ENCODE measurements at regions not wholly inside any gene's neighbourhood (a gene's known extent, or its start where the extent isn't known, plus 50 kb on each side); places are given as distances from the start of the nearest gene placed in this dataset.

- Histone ChIP-seq H3K36me3 (ENCODE audit: control insufficient read depth, insufficient read depth, low read length) (no peaks in the 10 kb centered on the region), H3K4me3 (ENCODE audit: low read length) (no peak overlapping the region), H3K27ac (ENCODE audit: low read length) (no peak overlapping the region), H3K9me3 (ENCODE audit: control insufficient read depth, low read depth, low read length) (no peaks in the 10 kb centered on the region), H3K27me3 (ENCODE audit: control insufficient read depth, insufficient read depth, low read length) (no peaks in the 10 kb centered on the region), H3K4me1 (ENCODE audit: control insufficient read depth, insufficient read depth, low read length) (no peaks in the 10 kb centered on the region)
- no peak for DNase-seq
- no CpG with 5 or more reads among the region's 4 CpGs for WGBS (ENCODE audit: insufficient coverage, low lambda C conversion rate)
Observed at GRCh38 chr5:56746553-56747339, 68.6 kb upstream of the MAP3K1 start.

DNA sequence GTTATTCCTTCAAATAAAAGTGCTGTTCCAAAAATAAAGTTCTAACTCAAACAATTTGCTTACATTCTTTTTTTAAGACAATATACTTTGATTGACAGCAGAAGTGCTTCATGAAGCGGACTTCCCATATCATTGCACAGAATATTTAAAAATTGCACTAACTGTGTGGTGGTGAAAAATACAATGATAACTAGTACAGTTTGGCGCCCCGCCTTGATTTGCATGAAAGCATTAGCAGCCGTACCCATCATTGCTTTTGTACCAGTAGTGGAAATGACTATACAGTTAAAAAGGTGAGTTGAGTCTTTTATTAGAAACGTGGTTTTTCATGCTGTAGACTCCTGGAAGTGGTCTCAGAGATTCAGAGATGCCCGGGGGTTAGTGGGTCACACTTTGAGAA, 69.5 kb upstream of the MAP3K1 start:
- WGBS (ENCODE audit: insufficient coverage, low lambda C conversion rate), result 92% methylated on average over 3 of the region's 6 CpGs
- Histone ChIP-seq H3K4me3 (ENCODE audit: low read length) (no peak overlapping the region), H3K9me3 (ENCODE audit: control insufficient read depth, low read depth, low read length) (no peaks in the 10 kb centered on the region), H3K27ac (ENCODE audit: low read length) (no peak overlapping the region), H3K4me1 (ENCODE audit: control insufficient read depth, insufficient read depth, low read length) (no peaks in the 10 kb centered on the region), H3K27me3 (ENCODE audit: control insufficient read depth, insufficient read depth, low read length) (no peaks in the 10 kb centered on the region), H3K36me3 (ENCODE audit: control insufficient read depth, insufficient read depth, low read length) (no peaks in the 10 kb centered on the region)
- no peak for DNase-seq

DNA sequence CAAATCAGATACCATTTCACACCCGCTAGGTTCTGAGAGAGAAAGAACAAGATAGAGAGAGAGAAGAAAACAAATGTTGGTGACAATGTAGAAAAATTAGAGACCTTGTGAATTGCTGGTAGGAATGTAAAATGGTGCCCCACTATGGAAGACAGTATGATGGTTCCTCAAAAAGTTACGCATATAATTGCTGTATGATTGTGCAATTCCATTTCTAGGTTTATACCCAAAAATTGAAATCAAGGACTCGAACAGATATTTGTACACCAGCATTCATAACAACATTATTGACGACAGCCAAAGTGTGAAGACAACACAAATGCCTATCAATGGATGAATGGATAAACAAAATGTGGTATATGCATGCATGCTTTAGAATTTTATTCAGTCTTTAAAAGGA, 74.5 kb upstream of the MAP3K1 start:
- no peak overlapping the region for H3K27ac ChIP-seq (ENCODE audit: low read length)
- H3K4me1 ChIP-seq (ENCODE audit: control insufficient read depth, insufficient read depth, low read length), result no peaks in the 10 kb centered on the region
- WGBS (ENCODE audit: insufficient coverage, low lambda C conversion rate), result 100% methylated on average over 1 of the region's 4 CpGs
- no peak for DNase-seq
- H3K36me3 ChIP-seq (ENCODE audit: control insufficient read depth, insufficient read depth, low read length), result no peaks in the 10 kb centered on the region
- no peaks in the 10 kb centered on the region for H3K27me3 ChIP-seq (ENCODE audit: control insufficient read depth, insufficient read depth, low read length)
- no peaks in the 10 kb centered on the region for H3K9me3 ChIP-seq (ENCODE audit: control insufficient read depth, low read depth, low read length)
- H3K4me3 ChIP-seq (ENCODE audit: low read length), result no peak overlapping the region

- no peak for DNase-seq
- H3K27ac ChIP-seq (ENCODE audit: low read length), result no peak overlapping the region
- no peak overlapping the region for H3K4me3 ChIP-seq (ENCODE audit: low read length)
- WGBS (ENCODE audit: insufficient coverage, low lambda C conversion rate), result no CpG with 5 or more reads among the region's 1 CpG
- H3K4me1 ChIP-seq (ENCODE audit: control insufficient read depth, insufficient read depth, low read length), result no peaks in the 10 kb centered on the region
- H3K36me3 ChIP-seq (ENCODE audit: control insufficient read depth, insufficient read depth, low read length), result no peaks in the 10 kb centered on the region
- no peaks in the 10 kb centered on the region for H3K27me3 ChIP-seq (ENCODE audit: control insufficient read depth, insufficient read depth, low read length)
- H3K9me3 ChIP-seq (ENCODE audit: control insufficient read depth, low read depth, low read length), result no peaks in the 10 kb centered on the region
Observed at GRCh38 chr5:56739990-56740389, 75.4 kb upstream of the MAP3K1 start.

GRCh38 chr5:56737951-56738606, 77.3 kb upstream of the MAP3K1 start:
- no peak for DNase-seq
- Histone ChIP-seq H3K4me1 (ENCODE audit: control insufficient read depth, insufficient read depth, low read length) (no peaks in the 10 kb centered on the region), H3K36me3 (ENCODE audit: control insufficient read depth, insufficient read depth, low read length) (no peaks in the 10 kb centered on the region), H3K27me3 (ENCODE audit: control insufficient read depth, insufficient read depth, low read length) (no peaks in the 10 kb centered on the region), H3K9me3 (ENCODE audit: control insufficient read depth, low read depth, low read length) (no peaks in the 10 kb centered on the region), H3K4me3 (ENCODE audit: low read length) (no peak overlapping the region), H3K27ac (ENCODE audit: low read length) (no peak overlapping the region)
- no CpG with 5 or more reads among the region's 6 CpGs for WGBS (ENCODE audit: insufficient coverage, low lambda C conversion rate)

DNA sequence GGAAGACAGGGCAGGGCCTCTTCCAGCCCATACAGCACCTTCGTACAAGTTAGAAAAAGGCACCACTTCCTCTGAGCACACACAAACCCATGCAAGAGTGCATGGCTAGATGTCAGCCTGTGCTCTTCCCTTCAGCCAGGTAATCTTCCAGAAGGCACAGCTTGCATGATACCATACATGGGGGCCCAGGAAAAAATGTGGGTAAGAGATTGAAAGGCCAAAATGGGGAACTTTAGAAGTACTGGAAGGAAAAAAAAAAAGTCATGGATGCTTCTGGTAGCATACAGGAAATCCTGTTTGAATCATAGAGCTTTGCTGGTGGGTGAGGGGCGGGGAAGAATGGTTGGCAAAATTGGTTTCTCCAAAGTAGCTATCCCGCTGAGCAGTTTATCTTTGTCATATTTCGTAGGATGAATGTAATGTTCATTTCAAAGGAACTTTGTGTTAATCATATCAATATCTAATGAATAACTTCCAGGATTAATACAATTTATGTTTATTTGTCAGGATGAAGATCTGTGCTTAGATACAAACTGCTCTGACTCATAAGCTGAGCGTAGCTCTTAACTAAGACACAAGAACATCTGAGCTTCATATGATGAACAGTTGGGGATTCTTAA, 78.2 kb upstream of the MAP3K1 start:
- no peak for DNase-seq
- no peaks in the 10 kb centered on the region for H3K4me1 ChIP-seq (ENCODE audit: control insufficient read depth, insufficient read depth, low read length)
- no peak overlapping the region for H3K27ac ChIP-seq (ENCODE audit: low read length)
- 86% methylated on average over 2 of the region's 5 CpGs for WGBS (ENCODE audit: insufficient coverage, low lambda C conversion rate)
- no peak overlapping the region for H3K4me3 ChIP-seq (ENCODE audit: low read length)
- H3K27me3 ChIP-seq (ENCODE audit: control insufficient read depth, insufficient read depth, low read length), result no peaks in the 10 kb centered on the region
- no peaks in the 10 kb centered on the region for H3K36me3 ChIP-seq (ENCODE audit: control insufficient read depth, insufficient read depth, low read length)
- H3K9me3 ChIP-seq (ENCODE audit: control insufficient read depth, low read depth, low read length), result no peaks in the 10 kb centered on the region

DNA sequence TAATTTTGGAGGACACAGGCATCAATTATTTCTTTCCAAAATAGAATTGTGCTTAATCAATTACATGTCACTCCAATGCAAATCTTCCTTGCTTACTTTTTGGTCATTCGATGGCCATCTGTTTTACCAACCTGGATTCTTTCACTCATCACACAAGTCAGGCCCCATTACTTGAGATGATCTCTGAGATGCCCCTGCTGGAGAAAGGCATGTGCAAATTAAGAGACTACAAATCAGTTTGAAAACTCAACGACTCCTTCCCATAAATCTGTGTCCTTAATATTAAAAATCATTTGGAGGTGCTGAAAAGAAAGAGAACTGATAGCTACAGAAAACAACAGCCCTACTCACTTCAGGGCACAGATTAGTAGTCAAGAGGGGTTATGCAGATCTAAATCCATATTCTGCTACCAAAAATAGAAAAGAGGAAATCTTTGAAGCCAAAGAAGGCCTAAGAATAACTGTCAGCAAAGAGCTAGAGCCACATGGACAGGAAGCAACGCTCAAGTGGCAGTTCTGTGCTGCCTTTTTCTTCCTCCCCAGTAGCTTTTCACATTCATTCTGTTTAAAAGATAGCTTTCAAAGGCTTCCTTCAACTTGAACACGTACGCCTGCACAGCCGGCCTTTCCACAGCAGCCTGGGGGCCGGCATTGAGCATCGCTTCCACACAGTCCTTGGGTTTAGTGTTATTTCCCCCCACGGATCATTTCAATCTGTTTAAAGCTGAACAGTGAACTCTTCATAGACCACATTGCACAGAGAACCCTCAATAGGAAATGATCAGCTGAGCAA, 79.3 kb upstream of the MAP3K1 start:
- H3K27ac ChIP-seq (ENCODE audit: low read length), result no peak overlapping the region
- WGBS (ENCODE audit: insufficient coverage, low lambda C conversion rate), result 67% methylated on average over 8 of the region's 9 CpGs
- H3K36me3 ChIP-seq (ENCODE audit: control insufficient read depth, insufficient read depth, low read length), result no peaks in the 10 kb centered on the region
- no peak overlapping the region for H3K4me3 ChIP-seq (ENCODE audit: low read length)
- no peaks in the 10 kb centered on the region for H3K9me3 ChIP-seq (ENCODE audit: control insufficient read depth, low read depth, low read length)
- no peaks in the 10 kb centered on the region for H3K27me3 ChIP-seq (ENCODE audit: control insufficient read depth, insufficient read depth, low read length)
- H3K4me1 ChIP-seq (ENCODE audit: control insufficient read depth, insufficient read depth, low read length), result no peaks in the 10 kb centered on the region
- DNase-seq, result no peak

DNA sequence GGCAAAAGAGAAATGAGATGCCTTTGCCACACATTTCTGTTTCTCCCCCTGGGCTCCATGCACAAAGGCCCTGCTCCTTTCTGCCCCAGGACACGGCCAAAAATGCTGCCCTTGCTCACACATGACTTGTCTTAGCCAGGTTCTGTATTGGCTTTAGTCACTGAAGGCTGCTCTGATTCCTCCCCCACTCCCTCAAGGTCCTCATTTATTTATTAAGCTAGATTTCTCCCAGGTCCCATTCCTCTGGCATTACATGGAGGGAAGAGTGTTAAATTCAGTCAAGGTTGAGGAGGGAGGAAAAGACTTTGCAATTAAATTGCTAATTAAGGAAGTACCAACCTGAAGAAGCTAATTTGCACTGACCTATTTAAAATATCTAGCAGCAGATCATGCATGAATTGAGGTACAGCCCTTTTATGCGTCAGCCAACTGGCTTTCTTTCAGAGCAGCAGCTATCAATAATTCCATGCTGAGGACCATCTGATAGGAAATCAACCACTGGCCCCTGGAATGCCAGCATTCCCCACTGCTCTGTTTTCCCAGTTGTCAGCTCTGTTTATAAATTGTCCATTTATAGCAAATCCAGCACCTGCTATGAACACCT, 81.2 kb upstream of the MAP3K1 start:
- no peaks in the 10 kb centered on the region for H3K9me3 ChIP-seq (ENCODE audit: control insufficient read depth, low read depth, low read length)
- no peaks in the 10 kb centered on the region for H3K36me3 ChIP-seq (ENCODE audit: control insufficient read depth, insufficient read depth, low read length)
- H3K27ac ChIP-seq (ENCODE audit: low read length), result no peak overlapping the region
- DNase-seq, result no peak
- no peak overlapping the region for H3K4me3 ChIP-seq (ENCODE audit: low read length)
- no peaks in the 10 kb centered on the region for H3K4me1 ChIP-seq (ENCODE audit: control insufficient read depth, insufficient read depth, low read length)
- 100% methylated on average over 1 of the region's 2 CpGs for WGBS (ENCODE audit: insufficient coverage, low lambda C conversion rate)
- no peaks in the 10 kb centered on the region for H3K27me3 ChIP-seq (ENCODE audit: control insufficient read depth, insufficient read depth, low read length)

- Histone ChIP-seq H3K9me3 (ENCODE audit: control insufficient read depth, low read depth, low read length) (no peaks in the 10 kb centered on the region), H3K36me3 (ENCODE audit: control insufficient read depth, insufficient read depth, low read length) (no peaks in the 10 kb centered on the region), H3K4me1 (ENCODE audit: control insufficient read depth, insufficient read depth, low read length) (no peaks in the 10 kb centered on the region), H3K27ac (ENCODE audit: low read length) (no peak overlapping the region), H3K4me3 (ENCODE audit: low read length) (no peak overlapping the region), H3K27me3 (ENCODE audit: control insufficient read depth, insufficient read depth, low read length) (no peaks in the 10 kb centered on the region)
- WGBS (ENCODE audit: insufficient coverage, low lambda C conversion rate), result 94% methylated on average over 2 of the region's 4 CpGs
- no peak for DNase-seq
Observed at GRCh38 chr5:56733580-56733979, 81.8 kb upstream of the MAP3K1 start.

- Histone ChIP-seq H3K4me3 (ENCODE audit: low read length) (no peak overlapping the region), H3K27ac (ENCODE audit: low read length) (no peak overlapping the region), H3K36me3 (ENCODE audit: control insufficient read depth, insufficient read depth, low read length) (no peaks in the 10 kb centered on the region), H3K27me3 (ENCODE audit: control insufficient read depth, insufficient read depth, low read length) (no peaks in the 10 kb centered on the region), H3K9me3 (ENCODE audit: control insufficient read depth, low read depth, low read length) (no peaks in the 10 kb centered on the region), H3K4me1 (ENCODE audit: control insufficient read depth, insufficient read depth, low read length) (no peaks in the 10 kb centered on the region)
- no CpG with 5 or more reads among the region's 6 CpGs for WGBS (ENCODE audit: insufficient coverage, low lambda C conversion rate)
- no peak for DNase-seq
Observed at GRCh38 chr5:56732121-56732520, 83.2 kb upstream of the MAP3K1 start.
